Choroid plexus epithelial cell (primary cell): ENCODE measurements at regions not wholly inside any gene's neighbourhood (a gene's known extent, or its start where the extent isn't known, plus 50 kb on each side); places are given as distances from the start of the nearest gene placed in this dataset.

Source experiments
- DNase-seq: peaks from one replicate; pipeline ENCODE4 v3.0.0-alpha.2; 2010; ENCODE audit warnings: low read depth
- H3K4me3 ChIP-seq: 2 replicates; pipeline ENCODE4 v1.5.1; 2011; ENCODE audit warnings: low read depth, mild to moderate bottlenecking, control low read depth, low read length, moderate library complexity
- TF ChIP-seq, protein P1 (sequence below): conservative IDR thresholded peaks from 2 replicates; pipeline ENCODE4 v1.5.1; 2011; ENCODE audit warnings: low read depth, mild to moderate bottlenecking, control low read depth, inconsistent platforms, low read length, moderate library complexity

DNA sequence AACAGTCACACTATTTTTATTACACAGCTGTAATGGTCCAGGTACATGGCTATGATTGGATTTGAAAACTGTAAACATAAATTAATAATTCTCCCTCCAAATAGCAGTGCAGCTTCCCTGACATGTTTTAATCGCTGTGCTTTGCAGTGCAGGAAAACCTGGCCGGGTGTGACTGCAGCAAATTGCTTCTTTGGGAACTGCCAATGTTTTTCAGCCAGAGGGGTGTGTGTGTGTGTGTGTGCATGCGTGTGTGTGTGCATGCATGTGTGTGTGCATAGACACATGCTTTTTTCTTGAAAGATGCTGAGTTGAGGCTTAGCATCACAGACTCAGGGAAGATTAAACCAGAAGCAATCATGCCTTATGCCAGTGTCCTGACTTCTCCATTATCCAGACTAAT is 231.2 kb downstream of the PRDM2 start:
- TF ChIP-seq, protein P1, sequence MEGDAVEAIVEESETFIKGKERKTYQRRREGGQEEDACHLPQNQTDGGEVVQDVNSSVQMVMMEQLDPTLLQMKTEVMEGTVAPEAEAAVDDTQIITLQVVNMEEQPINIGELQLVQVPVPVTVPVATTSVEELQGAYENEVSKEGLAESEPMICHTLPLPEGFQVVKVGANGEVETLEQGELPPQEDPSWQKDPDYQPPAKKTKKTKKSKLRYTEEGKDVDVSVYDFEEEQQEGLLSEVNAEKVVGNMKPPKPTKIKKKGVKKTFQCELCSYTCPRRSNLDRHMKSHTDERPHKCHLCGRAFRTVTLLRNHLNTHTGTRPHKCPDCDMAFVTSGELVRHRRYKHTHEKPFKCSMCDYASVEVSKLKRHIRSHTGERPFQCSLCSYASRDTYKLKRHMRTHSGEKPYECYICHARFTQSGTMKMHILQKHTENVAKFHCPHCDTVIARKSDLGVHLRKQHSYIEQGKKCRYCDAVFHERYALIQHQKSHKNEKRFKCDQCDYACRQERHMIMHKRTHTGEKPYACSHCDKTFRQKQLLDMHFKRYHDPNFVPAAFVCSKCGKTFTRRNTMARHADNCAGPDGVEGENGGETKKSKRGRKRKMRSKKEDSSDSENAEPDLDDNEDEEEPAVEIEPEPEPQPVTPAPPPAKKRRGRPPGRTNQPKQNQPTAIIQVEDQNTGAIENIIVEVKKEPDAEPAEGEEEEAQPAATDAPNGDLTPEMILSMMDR: no peak
- no peak for DNase-seq
- H3K4me3 ChIP-seq: no peak overlapping the region

DNA sequence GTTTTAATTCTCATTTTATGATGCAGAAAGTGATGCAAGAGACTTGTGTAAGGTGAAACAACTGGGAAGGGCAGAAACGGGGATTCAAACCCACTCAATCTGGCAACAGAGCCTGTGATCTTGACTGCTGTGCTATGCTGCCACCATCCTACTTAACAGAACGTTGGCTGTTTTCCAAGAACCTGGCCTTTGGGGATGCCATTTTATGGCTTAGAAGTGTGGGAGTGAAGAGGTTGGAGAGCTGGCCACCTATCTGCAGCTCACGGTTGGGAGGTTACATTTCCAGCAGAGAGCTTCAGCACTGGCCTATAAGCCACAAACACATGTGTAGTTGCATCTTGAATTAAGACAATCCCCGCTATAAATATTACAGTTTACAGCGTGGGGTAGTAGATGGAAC is 235.3 kb downstream of the PRDM2 start:
- no peak for DNase-seq
- H3K4me3 ChIP-seq: no peak overlapping the region
- TF ChIP-seq, protein P1: no peak

DNA sequence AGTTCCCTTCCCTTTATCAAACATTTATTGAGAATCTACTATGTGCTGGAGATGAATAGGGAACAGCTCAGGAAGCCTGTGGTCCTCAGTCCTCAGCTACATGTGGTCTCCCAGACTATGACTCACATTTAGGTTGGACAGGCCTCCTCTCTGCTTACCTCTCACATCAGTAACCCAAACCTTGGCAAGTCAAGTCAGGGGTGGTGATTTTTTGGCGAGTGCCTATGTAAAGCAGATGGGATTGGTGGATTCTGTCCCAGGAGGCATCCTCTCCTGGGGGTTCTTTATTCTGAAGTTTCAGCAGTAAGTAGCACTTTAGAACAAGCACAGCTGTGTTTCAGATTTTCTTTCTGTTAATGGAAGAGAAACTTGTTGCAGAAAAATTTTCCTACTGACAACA is 241.3 kb downstream of the PRDM2 start:
- H3K4me3 ChIP-seq: no peak overlapping the region
- TF ChIP-seq, protein P1: no peak
- DNase-seq: no peak

DNA sequence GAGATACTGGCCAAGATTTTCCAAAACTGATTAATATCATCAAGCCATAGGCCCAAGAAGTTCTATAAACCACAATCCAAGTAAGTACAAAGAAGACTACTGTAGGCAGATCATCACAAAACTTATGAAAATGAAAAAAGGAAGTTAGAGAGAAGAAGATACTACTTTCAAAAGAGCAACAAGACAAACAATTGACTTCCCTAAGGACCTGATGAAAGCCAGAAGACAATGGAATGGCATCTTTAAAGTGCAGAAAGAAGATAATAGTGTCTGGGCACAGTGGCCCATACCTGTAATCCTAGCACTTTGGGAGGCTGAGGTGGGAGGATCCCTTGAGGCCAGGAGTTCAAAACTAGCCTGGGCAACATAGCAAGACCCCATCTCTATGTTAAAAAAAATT is 243.1 kb downstream of the PRDM2 start:
- DNase-seq: no peak
- no peak overlapping the region for H3K4me3 ChIP-seq
- TF ChIP-seq, protein P1: no peak

DNA sequence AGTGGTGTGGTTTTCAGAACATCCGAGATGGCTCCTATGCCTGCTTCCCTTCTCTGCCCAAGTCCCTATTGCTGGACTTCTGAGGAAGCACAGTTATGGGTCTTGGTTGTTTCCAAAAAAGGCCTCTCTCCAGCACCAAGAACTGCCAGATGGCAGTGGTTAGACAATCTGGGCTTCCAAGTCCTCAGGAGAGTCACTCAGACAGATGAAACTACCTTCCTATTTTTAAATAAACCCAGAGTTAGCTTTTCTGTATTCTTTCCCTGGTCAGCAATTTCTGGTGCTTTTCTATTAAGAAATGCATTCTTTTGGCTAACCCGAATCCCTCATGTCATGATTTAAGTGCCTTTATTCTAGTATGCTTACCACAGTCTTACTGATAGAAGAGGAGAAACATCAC is 245.9 kb downstream of the PRDM2 start:
- no peak overlapping the region for H3K4me3 ChIP-seq
- DNase-seq: no peak
- TF ChIP-seq, protein P1: no peak

DNA sequence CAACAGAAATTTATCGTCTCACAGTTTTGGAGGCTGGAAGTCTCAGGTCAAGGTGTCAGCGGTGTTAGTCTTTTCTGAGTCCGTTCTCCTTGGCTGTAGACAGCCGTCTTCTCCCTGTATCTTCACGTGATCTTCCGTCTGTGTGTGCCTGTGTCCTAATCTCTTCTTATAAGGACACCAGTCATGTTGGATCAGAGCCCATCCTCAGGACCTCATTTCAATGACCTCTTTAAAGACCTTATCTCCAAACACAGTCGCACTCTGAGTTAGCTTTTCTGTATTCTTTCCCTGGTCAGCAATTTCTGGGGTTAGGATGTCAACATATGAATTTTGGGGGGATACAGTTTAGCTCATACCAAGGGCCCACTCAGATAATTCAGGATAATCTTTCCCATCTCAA is 247.7 kb downstream of the PRDM2 start:
- no peak overlapping the region for H3K4me3 ChIP-seq
- DNase-seq: no peak

DNA sequence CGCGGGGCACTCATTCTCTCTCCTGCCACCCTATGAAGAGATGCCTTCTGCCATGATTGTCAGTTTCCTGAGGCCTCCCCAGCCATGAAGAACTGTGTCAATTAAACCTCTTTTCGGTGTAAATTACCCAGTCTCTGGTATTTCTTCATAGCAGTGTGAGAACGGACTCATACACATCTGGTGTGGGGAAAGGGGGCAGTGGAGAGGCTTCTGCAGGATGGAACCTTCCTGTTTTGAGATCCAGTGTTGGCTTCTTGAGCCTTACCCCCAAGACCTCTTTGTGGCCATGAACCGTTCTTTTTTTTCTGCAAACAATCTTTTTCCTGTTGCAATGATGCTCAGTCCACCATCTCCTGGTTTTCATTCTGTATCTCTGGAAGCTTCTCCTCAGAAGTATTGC is 248.4 kb downstream of the PRDM2 start:
- TF ChIP-seq, protein P1: no peak
- no peak for DNase-seq
- H3K4me3 ChIP-seq: no peak overlapping the region

More for the DNA sequence above, 247.7 kb downstream of the PRDM2 start:
- TF ChIP-seq, protein P1: no peak
